ENCODE measurements at regions not wholly inside any gene's neighbourhood (a gene's known extent, or its start where the extent isn't known, plus 50 kb on each side); places are given as distances from the start of the nearest gene placed in this dataset.

- POLR2A ChIA-PET = no interaction called here
- Histone ChIP-seq H3K4me3 (ENCODE audit: low read depth, low read length) (no peak overlapping the region), H3K9me3 (ENCODE audit: control insufficient read depth, insufficient read depth, low read length) (no peaks in the 10 kb centered on the region), H3K27ac (ENCODE audit: low read depth, low read length) (no peak overlapping the region), H3K27me3 (ENCODE audit: control insufficient read depth, insufficient read depth, low read length) (peaks cover 15% of the 10 kb centered on the region)
- no peak for TF ChIP-seq CTCF (IDR thresholded peaks at IDR 0.05; ENCODE audit: low read depth, low read length)
- DNase-seq (ENCODE audit: low read depth, low spot score) = no peak
- CTCF ChIA-PET = interaction anchor here (1.0 kb wide), 1 partner anchor 62 kb away, joined by 4 read pairs; no protein-coding TSS in a partner anchor
Observed at GRCh38 chr1:229164836-229165735, 105.8 kb upstream of the RAB4A start.

- ChIA-PET POLR2A (no interaction called here), CTCF (no interaction called here)
- Histone ChIP-seq H3K9me3 (ENCODE audit: control insufficient read depth, insufficient read depth, low read length) (no peaks in the 10 kb centered on the region; the same call in 1 of the 2 replicates), H3K27me3 (ENCODE audit: control insufficient read depth, insufficient read depth, low read length) (peaks cover 17% of the 10 kb centered on the region), H3K27ac (ENCODE audit: low read depth, low read length) (no peak overlapping the region), H3K4me3 (ENCODE audit: low read depth, low read length) (no peak overlapping the region)
- TF ChIP-seq CTCF (IDR thresholded peaks at IDR 0.05; ENCODE audit: low read depth, low read length) = no peak
- DNase-seq (ENCODE audit: low read depth, low spot score) = no peak
Observed at GRCh38 chr1:229167318-229167717, 103.6 kb upstream of the RAB4A start.

GRCh38 chr1:229169399-229169798 lies 101.5 kb upstream of the RAB4A start:
- CTCF ChIA-PET = interaction anchor here (0.6 kb wide), 1 partner anchor 274 kb away, joined by 5 read pairs; no protein-coding TSS in a partner anchor
- no peak overlapping the region for H3K4me3 ChIP-seq (ENCODE audit: low read depth, low read length)
- H3K27ac ChIP-seq (ENCODE audit: low read depth, low read length) = no peak overlapping the region
- POLR2A ChIA-PET = no interaction called here
- H3K9me3 ChIP-seq (ENCODE audit: control insufficient read depth, insufficient read depth, low read length) = no peaks in the 10 kb centered on the region; the same call in 1 of the 2 replicates
- no peak for DNase-seq (ENCODE audit: low read depth, low spot score)
- peaks cover 18% of the 10 kb centered on the region for H3K27me3 ChIP-seq (ENCODE audit: control insufficient read depth, insufficient read depth, low read length)
- no peak for TF ChIP-seq CTCF (IDR thresholded peaks at IDR 0.05; ENCODE audit: low read depth, low read length)

- Histone ChIP-seq H3K9me3 (ENCODE audit: control insufficient read depth, insufficient read depth, low read length) (no peaks in the 10 kb centered on the region; the same call in 1 of the 2 replicates), H3K4me3 (ENCODE audit: low read depth, low read length) (no peak overlapping the region), H3K27ac (ENCODE audit: low read depth, low read length) (no peak overlapping the region), H3K27me3 (ENCODE audit: control insufficient read depth, insufficient read depth, low read length) (peaks cover 12% of the 10 kb centered on the region)
- no peak for DNase-seq (ENCODE audit: low read depth, low spot score)
- ChIA-PET POLR2A (no interaction called here), CTCF (no interaction called here)
- no peak for TF ChIP-seq CTCF (IDR thresholded peaks at IDR 0.05; ENCODE audit: low read depth, low read length)
Observed at GRCh38 chr1:229170274-229170673, 100.6 kb upstream of the RAB4A start.

GRCh38 chr1:229170778-229171505 lies 100.0 kb upstream of the RAB4A start:
- POLR2A ChIA-PET = no interaction called here
- no peak overlapping the region for H3K4me3 ChIP-seq (ENCODE audit: low read depth, low read length)
- DNase-seq (ENCODE audit: low read depth, low spot score) = no peak
- no peaks in the 10 kb centered on the region; the same call in 1 of the 2 replicates for H3K9me3 ChIP-seq (ENCODE audit: control insufficient read depth, insufficient read depth, low read length)
- TF ChIP-seq CTCF (IDR thresholded peaks at IDR 0.05; ENCODE audit: low read depth, low read length) = no peak
- CTCF ChIA-PET = no interaction called here
- H3K27me3 ChIP-seq (ENCODE audit: control insufficient read depth, insufficient read depth, low read length) = peaks cover 9% of the 10 kb centered on the region
- H3K27ac ChIP-seq (ENCODE audit: low read depth, low read length) = no peak overlapping the region

Measured in AG04450 (cell line).